WTC11 (cell line): ENCODE measurements at regions not wholly inside any gene's neighbourhood (a gene's known extent, or its start where the extent isn't known, plus 50 kb on each side); places are given as distances from the start of the nearest gene placed in this dataset.

Experiments
- ATAC-seq: fragments of 200-7000 bp; cut with Tn5 transposase; 2 replicates; pipeline ENCODE4 v1.10.0; 2021; ENCODE audit warnings: mild to moderate bottlenecking, moderate library complexity
- CTCF ChIA-PET: fragments of 300-600 bp; sonication (Branson Sonifier 250); formaldehyde crosslinking; loops from one replicate; lab custom pipeline; 2021; ENCODE audit warnings: antibody characterized with exemption; lab: Charles Lee
- POLR2A ChIA-PET: fragments of 350-600 bp; sonication (Branson Sonifier 250); formaldehyde crosslinking; loops from one replicate; lab custom pipeline; 2021; ENCODE audit warnings: antibody characterized with exemption; lab: Charles Lee
- DNase-seq: peaks from one replicate; pipeline ENCODE4 v3.0.0; 2021; ENCODE audit warnings: low spot score
- H3K27ac Mint-ChIP-seq: 2 replicates; pipeline ENCODE4 v1.8.0; 2021; ENCODE audit warnings: mixed read lengths
- H3K27me3 Mint-ChIP-seq: 2 replicates; pipeline ENCODE4 v1.8.0; 2021; ENCODE audit warnings: low read depth, mild to moderate bottlenecking, moderate library complexity, mixed read lengths
- H3K36me3 Mint-ChIP-seq: 2 replicates; pipeline ENCODE4 v1.8.0; 2021; ENCODE audit warnings: mixed read lengths
- H3K4me1 Mint-ChIP-seq: 2 replicates; pipeline ENCODE4 v1.8.0; 2022; ENCODE audit warnings: mixed read lengths
- H3K4me3 Mint-ChIP-seq: 2 replicates; pipeline ENCODE4 v1.8.0; 2021; ENCODE audit warnings: mild to moderate bottlenecking, moderate library complexity, mixed read lengths
- H3K9me3 Mint-ChIP-seq: 2 replicates; pipeline ENCODE4 v1.8.0; 2021; ENCODE audit warnings: mixed read lengths
- ATF2 ChIP-seq: sonication (generic); formaldehyde crosslinking; IDR thresholded peaks from 2 replicates; pipeline ENCODE4 v1.8.1; 2022; ENCODE audit warnings: low read depth, missing genetic modification reagents, borderline replicate concordance
- CREM ChIP-seq: sonication (generic); formaldehyde crosslinking; IDR thresholded peaks from 2 replicates; pipeline ENCODE4 v1.8.1; 2022; ENCODE audit warnings: mild to moderate bottlenecking, missing genetic modification reagents, moderate library complexity
- EMX1 ChIP-seq: fragments of 250-450 bp; sonication (Bioruptor Pico); IDR thresholded peaks from 2 replicates; pipeline ENCODE4 v1.8.0; 2021; ENCODE audit warnings: mild to moderate bottlenecking
- FOXJ3 ChIP-seq: sonication (generic); formaldehyde crosslinking; IDR thresholded peaks from 2 replicates; pipeline ENCODE4 v1.9.0; 2021; ENCODE audit warnings: missing genetic modification reagents, mild to moderate bottlenecking, borderline replicate concordance
- FOXK1 ChIP-seq: sonication (generic); formaldehyde crosslinking; IDR thresholded peaks from 2 replicates; pipeline ENCODE4 v1.8.0; 2022; ENCODE audit warnings: mild to moderate bottlenecking, moderate library complexity, missing genetic modification reagents
- FOXP1 ChIP-seq: sonication (generic); formaldehyde crosslinking; IDR thresholded peaks from 2 replicates; pipeline ENCODE4 v1.8.0; 2022; ENCODE audit warnings: missing genetic modification reagents, mild to moderate bottlenecking, moderate library complexity, borderline replicate concordance
- GRHL2 ChIP-seq: fragments of 250-450 bp; sonication (Bioruptor Pico); IDR thresholded peaks from 2 replicates; pipeline ENCODE4 v1.8.0; 2022; ENCODE audit warnings: mild to moderate bottlenecking, moderate library complexity; ENCODE audit not compliant: insufficient replicate concordance, severe bottlenecking
- GTF2I ChIP-seq: fragments of 250-450 bp; sonication (Bioruptor Pico); conservative IDR thresholded peaks from 2 replicates; pipeline ENCODE4 v1.4.0; 2021; ENCODE audit warnings: mild to moderate bottlenecking
- JUN ChIP-seq: sonication (generic); formaldehyde crosslinking; IDR thresholded peaks from 2 replicates; pipeline ENCODE4 v1.8.0; 2023; ENCODE audit warnings: mild to moderate bottlenecking, missing genetic modification reagents
- MXD4 ChIP-seq: fragments of 250-450 bp; sonication (Bioruptor Pico); IDR thresholded peaks from 2 replicates; pipeline ENCODE4 v1.8.0; 2021; ENCODE audit warnings: mild to moderate bottlenecking, moderate library complexity, borderline replicate concordance
- MYBL2 ChIP-seq: sonication (generic); formaldehyde crosslinking; IDR thresholded peaks from 2 replicates; pipeline ENCODE4 v1.8.1; 2023; ENCODE audit warnings: mild to moderate bottlenecking, moderate library complexity, missing genetic modification reagents
- NFE2L1 ChIP-seq: sonication (generic); formaldehyde crosslinking; IDR thresholded peaks from 2 replicates; pipeline ENCODE4 v1.8.1; 2023; ENCODE audit warnings: missing genetic modification reagents
- NR1H2 ChIP-seq: sonication (generic); formaldehyde crosslinking; IDR thresholded peaks from 2 replicates; pipeline ENCODE4 v1.9.0; 2021; ENCODE audit warnings: mild to moderate bottlenecking, moderate library complexity, missing genetic modification reagents
- RELA ChIP-seq: sonication (generic); formaldehyde crosslinking; IDR thresholded peaks from 2 replicates; pipeline ENCODE4 v1.8.1; 2022; ENCODE audit warnings: missing genetic modification reagents, mild to moderate bottlenecking, borderline replicate concordance
- SOX15 ChIP-seq: fragments of 250-450 bp; sonication (Bioruptor Pico); IDR thresholded peaks from 2 replicates; pipeline ENCODE4 v1.9.0; 2021; ENCODE audit warnings: mild to moderate bottlenecking
- TCF7 ChIP-seq: sonication (generic); formaldehyde crosslinking; IDR thresholded peaks from 2 replicates; pipeline ENCODE4 v1.8.0; 2022; ENCODE audit warnings: mild to moderate bottlenecking, low read depth, missing genetic modification reagents, moderate library complexity
- USF1 ChIP-seq: sonication (generic); formaldehyde crosslinking; IDR thresholded peaks from 2 replicates; pipeline ENCODE4 v1.8.0; 2022; ENCODE audit warnings: mild to moderate bottlenecking, missing genetic modification reagents
- ZNF138 ChIP-seq: sonication (generic); formaldehyde crosslinking; conservative IDR thresholded peaks from 2 replicates; pipeline ENCODE4 v1.8.1; 2022; ENCODE audit warnings: mild to moderate bottlenecking, moderate library complexity, missing genetic modification reagents
- ZNF263 ChIP-seq: sonication (generic); formaldehyde crosslinking; IDR thresholded peaks from 2 replicates; pipeline ENCODE4 v1.8.1; 2022; ENCODE audit warnings: low read depth, mild to moderate bottlenecking, moderate library complexity, missing genetic modification reagents
- ZNF317 ChIP-seq: sonication (generic); formaldehyde crosslinking; IDR thresholded peaks from 2 replicates; pipeline ENCODE4 v1.8.1; 2023; ENCODE audit warnings: low read depth, mild to moderate bottlenecking, moderate library complexity, missing genetic modification reagents, borderline replicate concordance
- ZNF396 ChIP-seq: fragments of 250-450 bp; sonication (Bioruptor Pico); IDR thresholded peaks from 2 replicates; pipeline ENCODE4 v1.8.0; 2021; ENCODE audit warnings: mild to moderate bottlenecking, moderate library complexity, borderline replicate concordance
- TF ChIP-seq, protein P1 (sequence below): sonication (generic); formaldehyde crosslinking; IDR thresholded peaks from 2 replicates; pipeline ENCODE4 v1.8.1; 2023; ENCODE audit warnings: mild to moderate bottlenecking, missing genetic modification reagents, moderate library complexity
- TF ChIP-seq, protein P2 (sequence below): sonication (generic); formaldehyde crosslinking; IDR thresholded peaks from 2 replicates; pipeline ENCODE4 v1.8.0; 2023; ENCODE audit warnings: missing genetic modification reagents
- TF ChIP-seq, protein P3 (sequence below): sonication (generic); formaldehyde crosslinking; IDR thresholded peaks from 2 replicates; pipeline ENCODE4 v1.8.1; 2022; ENCODE audit warnings: low read depth, mild to moderate bottlenecking, moderate library complexity, missing genetic modification reagents, borderline replicate concordance
- TF ChIP-seq, protein P4 (sequence below): sonication (generic); formaldehyde crosslinking; conservative IDR thresholded peaks from 2 replicates; pipeline ENCODE4 v1.8.1; 2022; ENCODE audit warnings: mild to moderate bottlenecking, missing genetic modification reagents

DNA sequence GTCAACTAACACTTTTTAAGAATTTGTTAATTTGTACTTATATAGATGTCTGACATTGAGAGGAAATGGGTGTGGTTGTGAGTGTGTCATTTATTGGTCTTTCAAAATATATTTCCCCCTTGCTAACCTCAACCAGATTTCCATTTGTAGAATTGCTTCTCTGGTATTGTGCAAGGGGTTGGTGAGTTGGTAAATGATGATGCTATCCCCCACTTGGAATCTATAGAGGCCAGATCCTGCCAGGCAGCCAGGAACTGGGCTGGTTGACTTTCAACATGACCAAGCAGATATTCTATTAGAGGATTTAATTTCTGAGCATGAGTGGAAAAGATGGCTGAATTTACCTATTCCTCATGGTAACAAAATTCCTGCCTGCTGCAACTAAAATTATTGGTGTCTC lies 306.6 kb upstream of the KIF2A start:
- Mint-ChIP-seq H3K4me1 (peaks cover 5% of the 10 kb centered on the region; the same call in 1 of the 2 replicates), H3K9me3 (no peaks in the 10 kb centered on the region), H3K27me3 (no peaks in the 10 kb centered on the region), H3K4me3 (no peak overlapping the region), H3K27ac (no peak overlapping the region), H3K36me3 (no peaks in the 10 kb centered on the region)
- POLR2A ChIA-PET, result no interaction called here
- no peak for ATAC-seq
- CTCF ChIA-PET, result no interaction called here
- no peak for DNase-seq
- TF ChIP-seq ZNF396 (CRISPR knock-in tag) (no peak), SOX15 (CRISPR knock-in tag) (no peak), GTF2I (no peak), MXD4 (CRISPR knock-in tag) (no peak), CREM (no peak), ZNF138 (no peak)

DNA sequence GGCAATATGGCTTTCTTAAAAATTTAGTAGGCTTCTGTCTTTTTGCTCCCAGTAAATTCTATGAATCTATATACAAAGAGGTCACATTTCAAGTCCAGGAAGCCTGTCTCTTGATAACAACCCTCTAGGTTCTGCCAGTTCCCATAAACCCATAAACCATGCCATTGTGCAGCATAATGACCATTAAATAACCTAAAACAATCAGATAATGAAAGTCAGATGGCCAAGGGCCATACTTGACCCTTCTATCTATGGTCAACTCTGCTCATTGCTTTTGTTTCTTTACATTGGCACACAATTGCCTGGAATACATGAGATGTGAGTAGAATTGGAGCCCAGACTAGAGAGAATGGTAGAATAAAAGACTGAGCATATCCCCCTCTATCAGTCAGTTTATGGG lies 305.4 kb upstream of the KIF2A start:
- CTCF ChIA-PET, result no interaction called here
- ATAC-seq (no peak), DNase-seq (no peak)
- Mint-ChIP-seq H3K36me3 (no peaks in the 10 kb centered on the region), H3K4me1 (peaks cover 8% of the 10 kb centered on the region), H3K27me3 (no peaks in the 10 kb centered on the region), H3K4me3 (no peak overlapping the region), H3K9me3 (peaks cover 2% of the 10 kb centered on the region; the same call in 1 of the 2 replicates), H3K27ac (no peak overlapping the region)
- POLR2A ChIA-PET, result no interaction called here
- TF ChIP-seq RELA (CRISPR knock-in tag) (no peak), GRHL2 (CRISPR knock-in tag) (no peak), GTF2I (no peak), FOXP1 (no peak), FOXK1 (no peak)
- TF ChIP-seq, protein P1, sequence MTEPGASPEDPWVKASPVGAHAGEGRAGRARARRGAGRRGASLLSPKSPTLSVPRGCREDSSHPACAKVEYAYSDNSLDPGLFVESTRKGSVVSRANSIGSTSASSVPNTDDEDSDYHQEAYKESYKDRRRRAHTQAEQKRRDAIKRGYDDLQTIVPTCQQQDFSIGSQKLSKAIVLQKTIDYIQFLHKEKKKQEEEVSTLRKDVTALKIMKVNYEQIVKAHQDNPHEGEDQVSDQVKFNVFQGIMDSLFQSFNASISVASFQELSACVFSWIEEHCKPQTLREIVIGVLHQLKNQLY (CRISPR knock-in tag), result no peak
- TF ChIP-seq, protein P2, sequence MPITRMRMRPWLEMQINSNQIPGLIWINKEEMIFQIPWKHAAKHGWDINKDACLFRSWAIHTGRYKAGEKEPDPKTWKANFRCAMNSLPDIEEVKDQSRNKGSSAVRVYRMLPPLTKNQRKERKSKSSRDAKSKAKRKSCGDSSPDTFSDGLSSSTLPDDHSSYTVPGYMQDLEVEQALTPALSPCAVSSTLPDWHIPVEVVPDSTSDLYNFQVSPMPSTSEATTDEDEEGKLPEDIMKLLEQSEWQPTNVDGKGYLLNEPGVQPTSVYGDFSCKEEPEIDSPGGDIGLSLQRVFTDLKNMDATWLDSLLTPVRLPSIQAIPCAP (CRISPR knock-in tag), result no peak

DNA sequence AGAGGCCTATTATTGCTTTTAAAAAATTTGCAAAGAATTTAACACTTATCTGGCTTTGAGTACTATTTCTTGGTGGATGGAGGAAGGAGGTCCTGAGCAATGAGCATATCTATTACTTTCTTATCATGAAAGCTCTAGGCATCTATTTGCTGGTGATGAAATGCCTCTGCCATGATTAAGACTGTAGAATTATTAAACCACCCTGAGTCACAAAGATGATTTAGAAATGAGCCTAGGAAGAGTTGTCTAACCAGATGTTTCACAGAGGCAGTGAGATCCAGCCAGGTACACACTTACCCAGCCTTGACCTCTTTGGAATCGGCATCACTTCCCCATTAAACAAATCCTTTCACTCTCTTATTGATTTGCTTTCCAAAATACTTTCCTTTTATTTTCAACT lies 304.4 kb upstream of the KIF2A start:
- TF ChIP-seq ZNF317 (CRISPR knock-in tag) (no peak), USF1 (no peak), EMX1 (no peak), MYBL2 (CRISPR knock-in tag) (no peak), TCF7 (CRISPR knock-in tag) (no peak), NR1H2 (CRISPR knock-in tag) (no peak), JUN (CRISPR knock-in tag) (no peak), NFE2L1 (CRISPR knock-in tag) (no peak)
- TF ChIP-seq, protein P2 (CRISPR knock-in tag), result no peak
- TF ChIP-seq, all 79 proteins: peak for 0
- H3K9me3 Mint-ChIP-seq, result peaks cover 5% of the 10 kb centered on the region; the same call in 1 of the 2 replicates
- H3K36me3 Mint-ChIP-seq, result no peaks in the 10 kb centered on the region
- ATAC-seq (no peak), DNase-seq (no peak)
- H3K4me1 Mint-ChIP-seq, result peaks cover 9% of the 10 kb centered on the region
- H3K27ac Mint-ChIP-seq, result no peak overlapping the region
- ChIA-PET POLR2A (no interaction called here), CTCF (no interaction called here)
- no peaks in the 10 kb centered on the region for H3K27me3 Mint-ChIP-seq
- H3K4me3 Mint-ChIP-seq, result no peak overlapping the region

DNA sequence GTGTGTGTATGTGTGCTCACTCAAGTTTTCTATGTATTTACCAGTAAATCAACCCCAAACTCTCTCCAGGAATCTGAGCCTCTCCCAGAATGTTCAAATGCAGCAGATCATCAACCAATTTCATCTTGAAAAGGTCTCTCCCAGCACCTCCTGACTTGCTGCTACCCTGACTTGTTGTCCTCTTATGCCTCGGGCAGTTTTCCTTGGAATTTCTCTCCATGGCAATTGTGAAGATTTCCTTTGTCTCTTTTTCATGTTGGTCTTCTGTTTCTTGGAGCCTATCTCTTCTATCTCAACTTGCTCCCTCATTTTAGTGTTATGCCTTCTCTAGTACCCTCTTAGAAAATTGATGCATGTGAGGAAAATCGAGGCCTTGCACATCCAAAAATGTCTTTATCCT lies 303.6 kb upstream of the KIF2A start:
- ChIA-PET CTCF (no interaction called here), POLR2A (no interaction called here)
- DNase-seq (no peak), ATAC-seq (no peak)
- Mint-ChIP-seq H3K9me3 (peaks cover 5% of the 10 kb centered on the region; the same call in 1 of the 2 replicates), H3K4me3 (no peak overlapping the region), H3K36me3 (no peaks in the 10 kb centered on the region), H3K4me1 (peaks cover 9% of the 10 kb centered on the region), H3K27ac (no peak overlapping the region), H3K27me3 (no peaks in the 10 kb centered on the region)
- TF ChIP-seq ZNF263 (CRISPR knock-in tag), result no peak
- TF ChIP-seq, protein P2 (CRISPR knock-in tag), result no peak
- no peak for TF ChIP-seq ATF2
- TF ChIP-seq, protein P3, sequence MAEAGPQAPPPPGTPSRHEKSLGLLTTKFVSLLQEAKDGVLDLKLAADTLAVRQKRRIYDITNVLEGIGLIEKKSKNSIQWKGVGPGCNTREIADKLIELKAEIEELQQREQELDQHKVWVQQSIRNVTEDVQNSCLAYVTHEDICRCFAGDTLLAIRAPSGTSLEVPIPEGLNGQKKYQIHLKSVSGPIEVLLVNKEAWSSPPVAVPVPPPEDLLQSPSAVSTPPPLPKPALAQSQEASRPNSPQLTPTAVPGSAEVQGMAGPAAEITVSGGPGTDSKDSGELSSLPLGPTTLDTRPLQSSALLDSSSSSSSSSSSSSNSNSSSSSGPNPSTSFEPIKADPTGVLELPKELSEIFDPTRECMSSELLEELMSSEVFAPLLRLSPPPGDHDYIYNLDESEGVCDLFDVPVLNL (CRISPR knock-in tag), result no peak
- no peak for TF ChIP-seq TCF7 (CRISPR knock-in tag)
- no peak for TF ChIP-seq FOXJ3
- TF ChIP-seq, protein P4, sequence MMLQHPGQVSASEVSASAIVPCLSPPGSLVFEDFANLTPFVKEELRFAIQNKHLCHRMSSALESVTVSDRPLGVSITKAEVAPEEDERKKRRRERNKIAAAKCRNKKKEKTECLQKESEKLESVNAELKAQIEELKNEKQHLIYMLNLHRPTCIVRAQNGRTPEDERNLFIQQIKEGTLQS (CRISPR knock-in tag), result no peak
